DND-41 (cell line): ENCODE measurements at regions not wholly inside any gene's neighbourhood (a gene's known extent, or its start where the extent isn't known, plus 50 kb on each side); places are given as distances from the start of the nearest gene placed in this dataset.

ENCODE experiments used
- EZH2 ChIP-seq: IDR thresholded peaks from 3 replicates; pipeline ENCODE4 v1.6.1; 2012; ENCODE audit warnings: borderline replicate concordance, low read depth, mild to moderate bottlenecking, moderate library complexity, low read length, inconsistent platforms; ENCODE audit not compliant: severe bottlenecking
- TF ChIP-seq, protein P1 (sequence below): IDR thresholded peaks from 2 replicates; pipeline ENCODE4 v1.5.1; 2012; ENCODE audit warnings: borderline replicate concordance, low read length, moderate library complexity, mild to moderate bottlenecking; ENCODE audit not compliant: poor library complexity, severe bottlenecking; ENCODE audit errors: extremely low read depth

DNA sequence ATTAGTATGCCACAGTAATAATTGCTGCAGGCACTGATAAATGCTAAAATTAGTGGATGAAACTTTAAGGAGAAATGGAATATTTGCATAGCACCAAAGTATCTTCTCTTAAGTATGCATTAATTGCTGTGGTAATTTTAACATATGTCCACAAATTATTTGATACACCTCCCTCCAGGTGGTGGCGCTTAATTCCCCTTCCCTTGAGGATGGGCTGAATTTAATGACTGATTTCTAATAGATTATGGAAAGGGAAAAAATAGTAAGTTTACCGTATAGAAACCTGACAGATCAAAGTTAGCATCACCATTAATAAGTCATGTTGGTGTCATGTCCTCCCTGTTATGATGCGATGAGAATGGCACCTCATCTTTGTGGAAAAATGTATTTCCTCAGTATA lies 519.2 kb downstream of the TFEC start:
- TF ChIP-seq, protein P1, sequence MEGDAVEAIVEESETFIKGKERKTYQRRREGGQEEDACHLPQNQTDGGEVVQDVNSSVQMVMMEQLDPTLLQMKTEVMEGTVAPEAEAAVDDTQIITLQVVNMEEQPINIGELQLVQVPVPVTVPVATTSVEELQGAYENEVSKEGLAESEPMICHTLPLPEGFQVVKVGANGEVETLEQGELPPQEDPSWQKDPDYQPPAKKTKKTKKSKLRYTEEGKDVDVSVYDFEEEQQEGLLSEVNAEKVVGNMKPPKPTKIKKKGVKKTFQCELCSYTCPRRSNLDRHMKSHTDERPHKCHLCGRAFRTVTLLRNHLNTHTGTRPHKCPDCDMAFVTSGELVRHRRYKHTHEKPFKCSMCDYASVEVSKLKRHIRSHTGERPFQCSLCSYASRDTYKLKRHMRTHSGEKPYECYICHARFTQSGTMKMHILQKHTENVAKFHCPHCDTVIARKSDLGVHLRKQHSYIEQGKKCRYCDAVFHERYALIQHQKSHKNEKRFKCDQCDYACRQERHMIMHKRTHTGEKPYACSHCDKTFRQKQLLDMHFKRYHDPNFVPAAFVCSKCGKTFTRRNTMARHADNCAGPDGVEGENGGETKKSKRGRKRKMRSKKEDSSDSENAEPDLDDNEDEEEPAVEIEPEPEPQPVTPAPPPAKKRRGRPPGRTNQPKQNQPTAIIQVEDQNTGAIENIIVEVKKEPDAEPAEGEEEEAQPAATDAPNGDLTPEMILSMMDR: no peak
- no peak for TF ChIP-seq EZH2
